ENCODE measurements at regions not wholly inside any gene's neighbourhood (a gene's known extent, or its start where the extent isn't known, plus 50 kb on each side); places are given as distances from the start of the nearest gene placed in this dataset.

- no peaks in the 10 kb centered on the region for H3K4me1 ChIP-seq (ENCODE audit: insufficient read depth, low read length, poor library complexity, severe bottlenecking)
- no peaks in the 10 kb centered on the region for H3K9me2 ChIP-seq (replicated peaks; ENCODE audit: low read depth, low read length)
- no peak overlapping the region for H3K4me2 ChIP-seq (ENCODE audit: low read depth, low read length, poor library complexity, severe bottlenecking)
- no peak overlapping the region for H3K4me3 ChIP-seq (ENCODE audit: low read length, poor library complexity, severe bottlenecking)
- TF ChIP-seq EZH2phosphoT487 (IDR thresholded peaks at IDR 0.05; ENCODE audit: borderline replicate concordance) (no peak), CTCF (conservative IDR thresholded peaks at IDR 0.05; ENCODE audit: low read length) (peak; percentile 39; the same call in 1 of the 2 replicates)
- no peaks in the 10 kb centered on the region for H3K9me3 ChIP-seq (ENCODE audit: insufficient read depth, low read depth, low read length)
- H3K9ac ChIP-seq (ENCODE audit: low read depth, low read length, poor library complexity, severe bottlenecking): no peak overlapping the region
- H4K20me1 ChIP-seq (ENCODE audit: insufficient read depth, low read length, poor library complexity, severe bottlenecking): no peaks in the 10 kb centered on the region
- no peaks in the 10 kb centered on the region for H3K27me3 ChIP-seq (ENCODE audit: insufficient read depth, low read length, poor library complexity, severe bottlenecking)
- no peaks in the 10 kb centered on the region for H3F3A ChIP-seq (ENCODE audit: low read depth)
- H3K36me3 ChIP-seq (ENCODE audit: insufficient read depth, low read length): no peaks in the 10 kb centered on the region
- no peaks in the 10 kb centered on the region for H3K79me2 ChIP-seq (ENCODE audit: insufficient read depth, low read length)
- H2AFZ ChIP-seq (ENCODE audit: low read length): no peak overlapping the region
These were observed 382.5 kb upstream of the CBLB start for GRCh38 chr3:106251160-106251892.

- Histone ChIP-seq H3K36me3 (ENCODE audit: insufficient read depth, low read length) (no peaks in the 10 kb centered on the region), H3F3A (ENCODE audit: low read depth) (no peaks in the 10 kb centered on the region), H3K4me2 (ENCODE audit: low read depth, low read length, poor library complexity, severe bottlenecking) (no peak overlapping the region), H4K20me1 (ENCODE audit: insufficient read depth, low read length, poor library complexity, severe bottlenecking) (no peaks in the 10 kb centered on the region), H3K4me3 (ENCODE audit: low read length, poor library complexity, severe bottlenecking) (no peak overlapping the region), H3K9me2 (replicated peaks; ENCODE audit: low read depth, low read length) (no peaks in the 10 kb centered on the region), H3K9me3 (ENCODE audit: insufficient read depth, low read depth, low read length) (no peaks in the 10 kb centered on the region), H3K9ac (ENCODE audit: low read depth, low read length, poor library complexity, severe bottlenecking) (no peak overlapping the region), H2AFZ (ENCODE audit: low read length) (no peak overlapping the region), H3K27me3 (ENCODE audit: insufficient read depth, low read length, poor library complexity, severe bottlenecking) (no peaks in the 10 kb centered on the region), H3K79me2 (ENCODE audit: insufficient read depth, low read length) (no peaks in the 10 kb centered on the region), H3K4me1 (ENCODE audit: insufficient read depth, low read length, poor library complexity, severe bottlenecking) (no peaks in the 10 kb centered on the region)
- TF ChIP-seq EZH2phosphoT487 (IDR thresholded peaks at IDR 0.05; ENCODE audit: borderline replicate concordance): no peak
- TF ChIP-seq CTCF (conservative IDR thresholded peaks at IDR 0.05; ENCODE audit: low read length): no peak
These were observed 387.0 kb upstream of the CBLB start for GRCh38 chr3:106255870-106256248.

- no peaks in the 10 kb centered on the region for H3K36me3 ChIP-seq (ENCODE audit: insufficient read depth, low read length)
- H3K79me2 ChIP-seq (ENCODE audit: insufficient read depth, low read length): no peaks in the 10 kb centered on the region
- H3K9me3 ChIP-seq (ENCODE audit: insufficient read depth, low read depth, low read length): no peaks in the 10 kb centered on the region
- no peak overlapping the region for H3K4me2 ChIP-seq (ENCODE audit: low read depth, low read length, poor library complexity, severe bottlenecking)
- no peaks in the 10 kb centered on the region for H3K9me2 ChIP-seq (replicated peaks; ENCODE audit: low read depth, low read length)
- H4K20me1 ChIP-seq (ENCODE audit: insufficient read depth, low read length, poor library complexity, severe bottlenecking): no peaks in the 10 kb centered on the region
- TF ChIP-seq EZH2phosphoT487 (IDR thresholded peaks at IDR 0.05; ENCODE audit: borderline replicate concordance) (no peak), CTCF (conservative IDR thresholded peaks at IDR 0.05; ENCODE audit: low read length) (no peak)
- H3K9ac ChIP-seq (ENCODE audit: low read depth, low read length, poor library complexity, severe bottlenecking): no peak overlapping the region
- no peak overlapping the region for H2AFZ ChIP-seq (ENCODE audit: low read length)
- no peaks in the 10 kb centered on the region for H3K4me1 ChIP-seq (ENCODE audit: insufficient read depth, low read length, poor library complexity, severe bottlenecking)
- no peaks in the 10 kb centered on the region for H3F3A ChIP-seq (ENCODE audit: low read depth)
- no peak overlapping the region for H3K4me3 ChIP-seq (ENCODE audit: low read length, poor library complexity, severe bottlenecking)
- H3K27me3 ChIP-seq (ENCODE audit: insufficient read depth, low read length, poor library complexity, severe bottlenecking): no peaks in the 10 kb centered on the region
These were observed 387.6 kb upstream of the CBLB start for GRCh38 chr3:106256249-106256957.
